Tibial artery (tissue), 4 donors: ENCODE measurements at regions not wholly inside any gene's neighbourhood (a gene's known extent, or its start where the extent isn't known, plus 50 kb on each side); places are given as distances from the start of the nearest gene placed in this dataset.
"Not testable (repeated sequence)": the region's sequence is repeated elsewhere in the genome, so short reads cannot be mapped to it uniquely, and the experiment has no call there.

Experiments
- DNase-seq, 2 donors: peaks; one replicate each; pipeline ENCODE4 v3.0.0-alpha.2; 2019
- H3K27ac ChIP-seq, 2 donors: fragments of 200-600 bp; sonication (generic) in 1 of 2; 1 replicate in 1 of 2; 2 replicates in 1 of 2; pipeline ENCODE4 v1.5.1; 2018 to 2019; ENCODE audit warnings: mild to moderate bottlenecking in 1 of 2
- H3K27me3 ChIP-seq, 2 donors: fragments of 200-600 bp; sonication (generic) in 1 of 2; one replicate each; pipeline versions ENCODE4 v1.5.1 to v1.6.0; 2016 to 2019
- H3K36me3 ChIP-seq, 3 donors: fragments of 200-600 bp; sonication (generic) in 2 of 3; one replicate each; pipeline ENCODE4 v1.5.1; 2016 to 2019; ENCODE audit warnings: mild to moderate bottlenecking in 2 of 3
- H3K4me1 ChIP-seq, 4 donors: fragments of 200-600 bp; sonication (generic) in 2 of 4; 1 replicate in 3 of 4; 2 replicates in 1 of 4; pipeline ENCODE4 v1.5.1; 2016 to 2019
- H3K4me3 ChIP-seq, 2 donors: fragments of 200-600 bp; sonication (generic) in 1 of 2; 1 replicate in 1 of 2; 2 replicates in 1 of 2; pipeline ENCODE4 v1.5.1; 2018 to 2019; ENCODE audit warnings: mild to moderate bottlenecking in 2 of 2
- H3K9me3 ChIP-seq, 3 donors: fragments of 200-600 bp; sonication (generic) in 1 of 3; one replicate each; pipeline ENCODE4 v1.5.1; 2016 to 2019
- CTCF ChIP-seq, 2 experiments: fragments of 200-600 bp in 1 of 2; fragments of 450-650 bp in 1 of 2; IDR thresholded peaks; one replicate each; pipeline ENCODE4 v1.5.1; 2017 to 2019; ENCODE audit warnings: antibody characterized with exemption in 2 of 2, mild to moderate bottlenecking in 1 of 2, moderate library complexity in 1 of 2
- intact Hi-C: fragments of 100-400 bp; cut with DNase I; formaldehyde crosslinking; loops from one replicate; pipeline ENCODE4 v1.15.0; 2023; ENCODE audit warnings: low total_unique reads

GRCh38 chr11:28913883-28914282 is 805.7 kb downstream of the METTL15 start:
- H3K4me1 ChIP-seq: no peaks in the 10 kb centered on the region
- no peaks in the 10 kb centered on the region for H3K27me3 ChIP-seq
- H3K9me3 ChIP-seq: no peaks in the 10 kb centered on the region
- intact Hi-C loops: no loop called here
- TF ChIP-seq CTCF (IDR thresholded peaks at IDR 0.05): no peak
- no peak for DNase-seq
- H3K36me3 ChIP-seq: no peaks in the 10 kb centered on the region
- H3K27ac ChIP-seq: no peak overlapping the region
- H3K4me3 ChIP-seq: no peak overlapping the region

GRCh38 chr11:28911829-28912228 is 803.6 kb downstream of the METTL15 start:
- no peak overlapping the region for H3K4me3 ChIP-seq
- H3K9me3 ChIP-seq: no peaks in the 10 kb centered on the region
- no peak for TF ChIP-seq CTCF (IDR thresholded peaks at IDR 0.05)
- H3K27ac ChIP-seq: no peak overlapping the region
- no peak for DNase-seq
- no peaks in the 10 kb centered on the region for H3K27me3 ChIP-seq
- intact Hi-C loops: no loop called here
- no peaks in the 10 kb centered on the region for H3K4me1 ChIP-seq
- H3K36me3 ChIP-seq: no peaks in the 10 kb centered on the region

GRCh38 chr11:28910926-28911325 is 802.7 kb downstream of the METTL15 start:
- Histone ChIP-seq H3K36me3 (no peaks in the 10 kb centered on the region), H3K4me3 (no peak overlapping the region), H3K4me1 (no peaks in the 10 kb centered on the region), H3K9me3 (no peaks in the 10 kb centered on the region), H3K27me3 (no peaks in the 10 kb centered on the region), H3K27ac (no peak overlapping the region)
- no peak for TF ChIP-seq CTCF (IDR thresholded peaks at IDR 0.05)
- DNase-seq: no peak
- intact Hi-C loops: no loop called here

GRCh38 chr11:28903716-28904115 is 795.5 kb downstream of the METTL15 start:
- H3K36me3 ChIP-seq: no peaks in the 10 kb centered on the region
- H3K9me3 ChIP-seq: no peaks in the 10 kb centered on the region
- no peak overlapping the region for H3K4me3 ChIP-seq
- intact Hi-C loops: no loop called here
- no peaks in the 10 kb centered on the region for H3K27me3 ChIP-seq
- no peak overlapping the region for H3K27ac ChIP-seq
- no peak for DNase-seq
- peaks cover 0 to 14% (median 0%) of the 10 kb centered on the region in 4 donors for H3K4me1 ChIP-seq
- no peak for TF ChIP-seq CTCF (IDR thresholded peaks at IDR 0.05)

- DNase-seq: no peak
- Histone ChIP-seq H3K9me3 (no peaks in the 10 kb centered on the region), H3K4me1 (peaks cover 0 to 14% (median 0%) of the 10 kb centered on the region in 4 donors), H3K36me3 (no peaks in the 10 kb centered on the region), H3K4me3 (no peak overlapping the region), H3K27ac (no peak overlapping the region), H3K27me3 (no peaks in the 10 kb centered on the region)
- intact Hi-C loops: no loop called here
- no peak for TF ChIP-seq CTCF (IDR thresholded peaks at IDR 0.05)
Observed at GRCh38 chr11:28900427-28900826, 792.2 kb downstream of the METTL15 start.

GRCh38 chr11:28899706-28900105 is 791.5 kb downstream of the METTL15 start:
- no peaks in the 10 kb centered on the region for H3K9me3 ChIP-seq
- no peaks in the 10 kb centered on the region for H3K36me3 ChIP-seq
- no peaks in the 10 kb centered on the region for H3K27me3 ChIP-seq
- no peak for TF ChIP-seq CTCF (IDR thresholded peaks at IDR 0.05)
- intact Hi-C loops: no loop called here
- no peak overlapping the region for H3K27ac ChIP-seq
- H3K4me1 ChIP-seq: peaks cover 0 to 14% (median 0%) of the 10 kb centered on the region in 4 donors
- no peak overlapping the region for H3K4me3 ChIP-seq
- no peak for DNase-seq

GRCh38 chr11:28890601-28891040 is 782.4 kb downstream of the METTL15 start:
- H3K27ac ChIP-seq, H3K36me3 ChIP-seq, H3K4me1 ChIP-seq, H3K4me3 ChIP-seq, intact Hi-C loops, H3K27me3 ChIP-seq, H3K9me3 ChIP-seq: not testable (repeated sequence)
- DNase-seq: peak in 1 of 2 donors; percentile 49
